ENCODE measurements at regions not wholly inside any gene's neighbourhood (a gene's known extent, or its start where the extent isn't known, plus 50 kb on each side); places are given as distances from the start of the nearest gene placed in this dataset.

- Histone ChIP-seq H2BK12ac (ENCODE audit: insufficient read length, low read depth, low read length) (no peak overlapping the region), H3K4ac (ENCODE audit: low read depth, low read length) (no peak overlapping the region), H3K56ac (ENCODE audit: insufficient read length, low read depth, low read length) (no peak overlapping the region), H3K23me2 (ENCODE audit: insufficient read length, low read depth, low read length, poor library complexity, severe bottlenecking) (no peaks in the 10 kb centered on the region), H3K4me2 (ENCODE audit: insufficient read depth, insufficient read length, low read length) (no peak overlapping the region), H2BK20ac (ENCODE audit: low read depth, low read length, poor library complexity, severe bottlenecking) (no peak overlapping the region), H4K5ac (ENCODE audit: insufficient read length, low read depth, low read length) (no peak overlapping the region), H4K20me1 (ENCODE audit: control insufficient read depth, insufficient read depth, insufficient read length) (no peaks in the 10 kb centered on the region), H2BK120ac (ENCODE audit: low read depth, low read length, poor library complexity, severe bottlenecking) (no peak overlapping the region), H3K9me3 (ENCODE audit: control insufficient read depth, low read depth, low read length) (no peaks in the 10 kb centered on the region), H3K9ac (ENCODE audit: extremely low read depth, insufficient read length, low read length) (no peak overlapping the region), H4K8ac (replicated peaks; ENCODE audit: insufficient read length, low read depth, low read length) (no peak overlapping the region), H3K18ac (ENCODE audit: insufficient read length, low read depth, low read length) (no peak overlapping the region), H2AK5ac (ENCODE audit: insufficient read length, low read length) (no peak overlapping the region), H4K91ac (ENCODE audit: insufficient read length, low read depth, low read length) (no peak overlapping the region), H3T11ph (ENCODE audit: low read length) (no peak overlapping the region), H3K79me1 (ENCODE audit: insufficient read depth, low read depth, low read length, poor library complexity, severe bottlenecking) (no peaks in the 10 kb centered on the region), H3K27me3 (ENCODE audit: insufficient read depth, low read length) (no peaks in the 10 kb centered on the region), H2AFZ (ENCODE audit: low read length) (no peak overlapping the region), H3K4me1 (ENCODE audit: insufficient read depth, low read length) (no peaks in the 10 kb centered on the region), H3K23ac (ENCODE audit: insufficient read length, low read depth, low read length) (no peak overlapping the region), H2BK5ac (ENCODE audit: insufficient read length, low read length) (no peak overlapping the region), H3K79me2 (ENCODE audit: insufficient read depth, low read length) (no peaks in the 10 kb centered on the region), H3K27ac (ENCODE audit: insufficient read length, low read depth, low read length) (no peak overlapping the region), H2BK15ac (ENCODE audit: low read depth, low read length) (no peak overlapping the region), H3K14ac (ENCODE audit: insufficient read depth, low read length) (no peak overlapping the region)
- Mint-ChIP-seq H3K27ac (no peak overlapping the region), H3K4me1 (peaks cover 0 to 10% of the 10 kb centered on the region in 2 experiments; a peak in 2 of 4 replicates), H3K27me3 (ENCODE audit: low read depth) (peaks cover 8% of the 10 kb centered on the region), H3K9me3 (peaks cover 5 to 11% of the 10 kb centered on the region in 2 experiments), H3K36me3 (ENCODE audit: insufficient read depth in 1 of 3, low read depth in 3 of 3) (peaks cover 0 to 6% (median 2%) of the 10 kb centered on the region in 3 experiments; a peak in 3 of 7 replicates), H3K4me3 (no peak overlapping the region)
- no peak for DNase-seq
- no CpG with 5 or more reads among the region's 1 CpG for WGBS (ENCODE audit: extremely low coverage, insufficient read length, low lambda C conversion rate)
- no peak for TF ChIP-seq CTCF (conservative IDR thresholded peaks at IDR 0.05)
These were observed 552.0 kb upstream of the KLF4 start for GRCh38 chr9:108041551-108041950.
